GM23248 (cell line): ENCODE measurements at regions not wholly inside any gene's neighbourhood (a gene's known extent, or its start where the extent isn't known, plus 50 kb on each side); places are given as distances from the start of the nearest gene placed in this dataset.

Experiments
- DNase-seq: peaks from one replicate; pipeline ENCODE4 v3.0.0-alpha.2; 2015
- H2AFZ ChIP-seq: fragments of 200-600 bp; sonication (generic); 2 replicates; pipeline ENCODE4 v1.6.1; 2016; ENCODE audit warnings: antibody characterized with exemption
- H3F3A ChIP-seq: fragments of 200-600 bp; sonication (generic); 2 replicates; pipeline ENCODE4 v1.6.1; 2016; ENCODE audit warnings: mild to moderate bottlenecking, antibody characterized with exemption, mixed run types; ENCODE audit not compliant: insufficient read depth
- H3K27ac ChIP-seq: fragments of 200-600 bp; sonication (generic); 2 replicates; pipeline ENCODE4 v1.5.1; 2016; ENCODE audit warnings: mild to moderate bottlenecking
- H3K27me3 ChIP-seq: fragments of 200-600 bp; sonication (generic); replicated peaks from 2 replicates; pipeline ENCODE4 v1.6.1; 2016; ENCODE audit warnings: mild to moderate bottlenecking; ENCODE audit not compliant: insufficient read depth
- H3K36me3 ChIP-seq: fragments of 200-600 bp; sonication (generic); 2 replicates; pipeline ENCODE4 v1.6.1; 2016; ENCODE audit warnings: low read depth, mild to moderate bottlenecking
- H3K4me1 ChIP-seq: fragments of 200-600 bp; sonication (generic); 2 replicates; pipeline ENCODE4 v1.6.1; 2016; ENCODE audit warnings: mild to moderate bottlenecking; ENCODE audit not compliant: insufficient read depth
- H3K4me2 ChIP-seq: fragments of 200-600 bp; sonication (generic); one replicate; pipeline ENCODE4 v1.6.1; 2016; ENCODE audit warnings: mild to moderate bottlenecking; ENCODE audit not compliant: unreplicated experiment
- H3K4me3 ChIP-seq: fragments of 200-600 bp; sonication (generic); 2 replicates; pipeline ENCODE4 v1.5.1; 2016; ENCODE audit warnings: mild to moderate bottlenecking
- H3K79me2 ChIP-seq: fragments of 200-600 bp; sonication (generic); 2 replicates; pipeline ENCODE4 v1.6.1; 2016; ENCODE audit warnings: mild to moderate bottlenecking; ENCODE audit not compliant: insufficient read depth
- H3K9ac ChIP-seq: fragments of 200-600 bp; sonication (generic); 2 replicates; pipeline ENCODE4 v1.6.1; 2016; ENCODE audit warnings: mild to moderate bottlenecking
- H3K9me2 ChIP-seq: fragments of 200-600 bp; sonication (generic); 2 replicates; pipeline ENCODE4 v1.6.1; 2016; ENCODE audit warnings: mixed run types, mild to moderate bottlenecking, moderate library complexity; ENCODE audit not compliant: insufficient read depth
- H3K9me3 ChIP-seq: fragments of 200-600 bp; sonication (generic); one replicate; pipeline ENCODE4 v1.6.1; 2017; ENCODE audit warnings: low read depth
- H4K20me1 ChIP-seq: fragments of 200-600 bp; sonication (generic); 2 replicates; pipeline ENCODE4 v1.6.0; 2016; ENCODE audit not compliant: insufficient read depth
- EZH2 ChIP-seq: fragments of 200-600 bp; sonication (generic); IDR thresholded peaks from 2 replicates; pipeline ENCODE4 v1.6.1; 2018; ENCODE audit warnings: antibody characterized with exemption, mild to moderate bottlenecking; ENCODE audit not compliant: insufficient read depth, poor library complexity, severe bottlenecking
- EZH2phosphoT487 ChIP-seq: fragments of 200-600 bp; sonication (generic); IDR thresholded peaks from 2 replicates; pipeline ENCODE4 v1.6.1; 2018; ENCODE audit warnings: antibody characterized with exemption, moderate library complexity, mild to moderate bottlenecking, low read depth; ENCODE audit not compliant: insufficient read depth
- WGBS, 2 experiments: methylation state at CpG; one replicate each; pipeline ENCODE4 v1.1.6; 2015 to 2017; ENCODE audit warnings: low lambda C conversion rate in 2 of 2, low coverage in 1 of 2; ENCODE audit errors: missing lambda C conversion rate in 2 of 2; 5-methylcytosine and 5-hydroxymethylcytosine counted together
- in situ Hi-C: fragments of 300-500 bp; cut with MboI; formaldehyde crosslinking; loops from 2 replicates; pipeline ENCODE4 v1.15.0; 2020

DNA sequence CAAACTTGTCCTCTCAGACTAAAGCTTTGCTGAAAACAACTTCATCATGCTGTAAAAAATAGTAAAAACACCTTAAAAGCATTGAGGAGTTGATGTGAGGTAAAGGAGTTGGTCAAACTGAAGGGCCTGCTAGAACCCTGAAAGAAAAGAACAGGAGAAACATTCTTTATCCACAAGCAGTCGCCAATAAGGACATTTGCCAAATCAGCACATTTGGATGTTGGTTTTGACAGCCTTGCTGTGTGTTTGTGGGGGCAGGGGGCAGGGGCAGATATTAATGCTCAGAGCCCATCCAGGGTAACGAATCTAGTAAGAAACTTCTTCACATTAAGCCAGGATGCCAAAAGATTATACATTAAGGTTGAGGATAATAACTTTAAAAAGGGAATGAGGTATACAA lies 399.9 kb upstream of the ZFHX3 start:
- TF ChIP-seq EZH2phosphoT487 (no peak), EZH2 (no peak)
- Histone ChIP-seq H3K9ac (no peak overlapping the region), H3K9me3 (peaks cover 2% of the 10 kb centered on the region), H3K27ac (no peak overlapping the region), H3K79me2 (no peaks in the 10 kb centered on the region), H3K4me3 (no peak overlapping the region), H3K9me2 (no peaks in the 10 kb centered on the region), H2AFZ (no peak overlapping the region), H3K4me2 (no peak overlapping the region), H3F3A (no peaks in the 10 kb centered on the region), H4K20me1 (no peaks in the 10 kb centered on the region), H3K27me3 (no peaks in the 10 kb centered on the region), H3K36me3 (no peaks in the 10 kb centered on the region), H3K4me1 (no peaks in the 10 kb centered on the region)
- no peak for DNase-seq
- in situ Hi-C loops, result no loop called here
- 11 to 20% methylated on average over 2 of the region's 2 CpGs for WGBS, 2 experiments

- no peak overlapping the region for H3K4me3 ChIP-seq
- TF ChIP-seq EZH2 (no peak), EZH2phosphoT487 (no peak)
- no peaks in the 10 kb centered on the region for H3K27me3 ChIP-seq
- H3K36me3 ChIP-seq, result no peaks in the 10 kb centered on the region
- no peaks in the 10 kb centered on the region for H3K9me2 ChIP-seq
- no peaks in the 10 kb centered on the region for H3K4me1 ChIP-seq
- no peaks in the 10 kb centered on the region for H3F3A ChIP-seq
- DNase-seq, result no peak
- H4K20me1 ChIP-seq, result no peaks in the 10 kb centered on the region
- in situ Hi-C loops, result no loop called here
- H3K9me3 ChIP-seq, result no peaks in the 10 kb centered on the region
- no peak overlapping the region for H3K4me2 ChIP-seq
- no peak overlapping the region for H3K9ac ChIP-seq
- H2AFZ ChIP-seq, result no peak overlapping the region
- no peaks in the 10 kb centered on the region for H3K79me2 ChIP-seq
- no peak overlapping the region for H3K27ac ChIP-seq
- WGBS, 2 experiments, result 59 to 70% methylated on average over 5 of the region's 5 CpGs
Observed at GRCh38 chr16:73434621-73435020, 386.7 kb upstream of the ZFHX3 start.

DNA sequence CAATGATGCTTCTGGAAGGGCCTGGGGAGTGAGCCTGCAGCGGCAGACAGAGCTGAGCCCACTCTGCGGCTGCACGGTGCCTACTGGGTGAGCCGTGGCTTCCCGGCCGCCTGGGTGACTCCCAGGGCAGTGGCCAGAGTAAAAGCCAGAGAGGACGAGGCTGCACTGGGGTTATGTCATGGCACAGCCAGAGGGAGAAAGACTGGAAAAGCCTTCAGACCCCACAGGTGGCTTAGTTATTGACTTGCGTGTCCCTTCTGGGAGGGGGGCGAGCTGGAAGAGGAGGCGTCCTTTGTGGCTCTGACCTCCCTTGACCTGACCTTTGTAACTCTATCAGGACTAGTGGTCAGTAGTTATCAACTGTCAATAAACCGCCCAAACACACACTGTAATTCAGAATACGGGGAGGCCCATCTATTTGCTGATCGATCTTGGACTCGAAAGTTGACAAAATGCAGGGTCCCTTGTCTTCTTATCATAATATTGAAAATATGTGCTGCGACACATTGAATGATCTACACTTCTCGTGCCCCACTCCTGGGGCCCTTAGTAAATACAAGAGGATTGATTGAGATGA lies 385.9 kb upstream of the ZFHX3 start:
- Histone ChIP-seq H2AFZ (no peak overlapping the region), H3K27ac (no peak overlapping the region), H3K9ac (no peak overlapping the region), H4K20me1 (no peaks in the 10 kb centered on the region), H3K9me3 (no peaks in the 10 kb centered on the region), H3K36me3 (no peaks in the 10 kb centered on the region), H3F3A (no peaks in the 10 kb centered on the region), H3K4me1 (no peaks in the 10 kb centered on the region), H3K4me2 (no peak overlapping the region), H3K79me2 (no peaks in the 10 kb centered on the region), H3K4me3 (no peak overlapping the region), H3K9me2 (no peaks in the 10 kb centered on the region), H3K27me3 (no peaks in the 10 kb centered on the region)
- no peak for DNase-seq
- no peak for TF ChIP-seq EZH2phosphoT487
- no peak for TF ChIP-seq EZH2
- WGBS, 2 experiments, result 31 to 33% methylated on average over 15 to 16 of the region's 16 CpGs
- in situ Hi-C loops, result no loop called here

- no peak for DNase-seq
- Histone ChIP-seq H3K9me3 (no peaks in the 10 kb centered on the region), H3K4me2 (no peak overlapping the region), H3K9me2 (no peaks in the 10 kb centered on the region), H3K27ac (no peak overlapping the region), H3K4me1 (no peaks in the 10 kb centered on the region), H3K27me3 (no peaks in the 10 kb centered on the region), H3F3A (no peaks in the 10 kb centered on the region), H3K36me3 (no peaks in the 10 kb centered on the region), H3K79me2 (no peaks in the 10 kb centered on the region), H2AFZ (no peak overlapping the region), H4K20me1 (no peaks in the 10 kb centered on the region), H3K9ac (no peak overlapping the region), H3K4me3 (no peak overlapping the region)
- in situ Hi-C loops, result no loop called here
- no peak for TF ChIP-seq EZH2
- no peak for TF ChIP-seq EZH2phosphoT487
- WGBS, 2 experiments, result 13 to 21% methylated on average over 13 of the region's 13 CpGs
Observed at GRCh38 chr16:73432850-73433730, 385.2 kb upstream of the ZFHX3 start.
